ENCODE measurements at regions not wholly inside any gene's neighbourhood (a gene's known extent, or its start where the extent isn't known, plus 50 kb on each side); places are given as distances from the start of the nearest gene placed in this dataset.

GRCh38 chr4:106767991-106768390, 268.1 kb downstream of the DKK2 start:
- no peaks in the 10 kb centered on the region for H3K4me1 ChIP-seq
- TF ChIP-seq, protein P1, sequence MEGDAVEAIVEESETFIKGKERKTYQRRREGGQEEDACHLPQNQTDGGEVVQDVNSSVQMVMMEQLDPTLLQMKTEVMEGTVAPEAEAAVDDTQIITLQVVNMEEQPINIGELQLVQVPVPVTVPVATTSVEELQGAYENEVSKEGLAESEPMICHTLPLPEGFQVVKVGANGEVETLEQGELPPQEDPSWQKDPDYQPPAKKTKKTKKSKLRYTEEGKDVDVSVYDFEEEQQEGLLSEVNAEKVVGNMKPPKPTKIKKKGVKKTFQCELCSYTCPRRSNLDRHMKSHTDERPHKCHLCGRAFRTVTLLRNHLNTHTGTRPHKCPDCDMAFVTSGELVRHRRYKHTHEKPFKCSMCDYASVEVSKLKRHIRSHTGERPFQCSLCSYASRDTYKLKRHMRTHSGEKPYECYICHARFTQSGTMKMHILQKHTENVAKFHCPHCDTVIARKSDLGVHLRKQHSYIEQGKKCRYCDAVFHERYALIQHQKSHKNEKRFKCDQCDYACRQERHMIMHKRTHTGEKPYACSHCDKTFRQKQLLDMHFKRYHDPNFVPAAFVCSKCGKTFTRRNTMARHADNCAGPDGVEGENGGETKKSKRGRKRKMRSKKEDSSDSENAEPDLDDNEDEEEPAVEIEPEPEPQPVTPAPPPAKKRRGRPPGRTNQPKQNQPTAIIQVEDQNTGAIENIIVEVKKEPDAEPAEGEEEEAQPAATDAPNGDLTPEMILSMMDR (IDR thresholded peaks at IDR 0.05): no peak
- no peaks in the 10 kb centered on the region for H3K9me3 ChIP-seq
- H3K27ac ChIP-seq: no peak overlapping the region
- intact Hi-C loops (cut with DNase I): no loop called here
- H3K27me3 ChIP-seq: no peaks in the 10 kb centered on the region
- no peak overlapping the region for H3K9ac ChIP-seq (ENCODE audit: low read depth in 2 of 2, low read length in 2 of 2)
- H3K4me3 ChIP-seq: no peak overlapping the region
- no peak for DNase-seq
- no peaks in the 10 kb centered on the region for H3K36me3 ChIP-seq

DNA sequence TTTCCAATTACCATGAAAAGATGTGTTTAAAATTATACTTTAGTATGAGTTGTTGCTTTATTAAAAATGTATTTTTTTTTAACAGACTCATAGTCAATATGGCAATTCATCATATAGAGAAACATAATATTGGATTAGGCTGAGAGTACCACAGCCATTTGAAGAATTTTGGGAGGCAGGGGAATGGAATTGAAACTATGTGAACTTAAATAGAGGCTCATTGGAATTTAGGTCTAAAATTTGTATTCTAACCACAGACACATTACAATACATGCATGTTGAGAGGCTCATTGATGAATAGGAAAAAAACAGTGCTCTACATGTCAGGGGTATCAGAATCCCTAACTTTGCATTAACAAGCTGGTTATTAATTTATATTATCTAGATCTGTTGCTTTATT, 269.6 kb downstream of the DKK2 start:
- Histone ChIP-seq H3K27ac (no peak overlapping the region), H3K9me3 (no peaks in the 10 kb centered on the region), H3K4me1 (no peaks in the 10 kb centered on the region), H3K4me3 (no peak overlapping the region), H3K36me3 (no peaks in the 10 kb centered on the region), H3K27me3 (no peaks in the 10 kb centered on the region), H3K9ac (ENCODE audit: low read depth in 2 of 2, low read length in 2 of 2) (no peak overlapping the region)
- TF ChIP-seq, protein P1 (IDR thresholded peaks at IDR 0.05): no peak
- DNase-seq: no peak
- intact Hi-C loops (cut with DNase I): no loop called here

- Histone ChIP-seq H3K27ac (no peak overlapping the region), H3K9ac (ENCODE audit: low read depth in 2 of 2, low read length in 2 of 2) (no peak overlapping the region), H3K27me3 (no peaks in the 10 kb centered on the region), H3K9me3 (no peaks in the 10 kb centered on the region), H3K4me1 (no peaks in the 10 kb centered on the region), H3K36me3 (no peaks in the 10 kb centered on the region), H3K4me3 (no peak overlapping the region)
- TF ChIP-seq, protein P1 (IDR thresholded peaks at IDR 0.05): no peak
- intact Hi-C loops (cut with DNase I): no loop called here
- no peak for DNase-seq
Measured at GRCh38 chr4:106764774-106765173, 271.3 kb downstream of the DKK2 start.

- DNase-seq: no peak
Measured at GRCh38 chr4:106762666-106763443, 273.3 kb downstream of the DKK2 start.

DNA sequence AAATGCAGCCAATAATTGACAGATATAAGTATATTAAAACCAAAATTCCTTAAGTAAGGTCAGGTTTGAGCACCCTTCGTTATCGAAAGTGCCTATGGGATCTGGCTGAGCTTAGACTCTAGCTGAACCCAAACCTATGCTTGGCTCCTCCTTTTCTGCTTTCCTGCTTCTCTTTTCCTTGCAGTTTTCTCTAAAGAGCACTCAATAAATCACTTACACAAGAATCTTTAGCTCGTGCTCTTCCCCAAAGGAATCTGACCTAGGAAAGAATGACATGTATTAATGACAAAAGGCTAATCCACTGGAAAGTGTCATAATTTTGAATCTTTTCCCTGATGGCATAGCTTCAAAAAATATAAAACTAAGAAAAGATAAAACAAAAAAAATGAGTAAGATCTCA, 282.7 kb downstream of the DKK2 start:
- no peaks in the 10 kb centered on the region for H3K27me3 ChIP-seq
- H3K27ac ChIP-seq: no peak overlapping the region
- H3K4me3 ChIP-seq: no peak overlapping the region
- intact Hi-C loops (cut with DNase I): no loop called here
- H3K36me3 ChIP-seq: no peaks in the 10 kb centered on the region
- TF ChIP-seq, protein P1 (IDR thresholded peaks at IDR 0.05): no peak
- no peak overlapping the region for H3K9ac ChIP-seq (ENCODE audit: low read depth in 2 of 2, low read length in 2 of 2)
- DNase-seq: no peak
- H3K9me3 ChIP-seq: no peaks in the 10 kb centered on the region
- H3K4me1 ChIP-seq: no peaks in the 10 kb centered on the region

More at GRCh38 chr4:106762666-106763443, 273.3 kb downstream of the DKK2 start:
- TF ChIP-seq, protein P1 (IDR thresholded peaks at IDR 0.05): no peak
- Histone ChIP-seq H3K27ac (no peak overlapping the region), H3K27me3 (no peaks in the 10 kb centered on the region), H3K36me3 (no peaks in the 10 kb centered on the region), H3K9ac (ENCODE audit: low read depth in 2 of 2, low read length in 2 of 2) (no peak overlapping the region), H3K9me3 (no peaks in the 10 kb centered on the region), H3K4me1 (no peaks in the 10 kb centered on the region), H3K4me3 (no peak overlapping the region)
- intact Hi-C loops (cut with DNase I): no loop called here

Data from colonic mucosa (tissue), 4 donors.